ENCODE measurements at regions not wholly inside any gene's neighbourhood (a gene's known extent, or its start where the extent isn't known, plus 50 kb on each side); places are given as distances from the start of the nearest gene placed in this dataset.

GRCh38 chr1:229841230-229841629 is 215.2 kb downstream of the URB2 start:
- no peak for TF ChIP-seq YY1 (IDR thresholded peaks at IDR 0.05; ENCODE audit: low read depth)
- TF ChIP-seq CEBPB (IDR thresholded peaks at IDR 0.05) = no peak
- TF ChIP-seq RAD21 (IDR thresholded peaks at IDR 0.05; ENCODE audit: low read depth) = no peak
- no peak for TF ChIP-seq USF1 (IDR thresholded peaks at IDR 0.05)
- TF ChIP-seq TAF1 (IDR thresholded peaks at IDR 0.05; ENCODE audit: low read depth) = no peak
- no peak for TF ChIP-seq MAX (IDR thresholded peaks at IDR 0.05)
- no peak for TF ChIP-seq EGR1 (IDR thresholded peaks at IDR 0.05)
- no peak for TF ChIP-seq CREB1 (IDR thresholded peaks at IDR 0.05; ENCODE audit: low read depth)
- TF ChIP-seq NFIC (IDR thresholded peaks at IDR 0.05) = no peak
- no peak for TF ChIP-seq TCF12 (IDR thresholded peaks at IDR 0.05; ENCODE audit: low read depth)
- TF ChIP-seq FOXM1 (IDR thresholded peaks at IDR 0.05; ENCODE audit: borderline replicate concordance, low read depth) = no peak
- no peak for TF ChIP-seq REST (IDR thresholded peaks at IDR 0.05; ENCODE audit: low read depth)
- TF ChIP-seq EP300 (IDR thresholded peaks at IDR 0.05; ENCODE audit: borderline replicate concordance) = no peak
